ENCODE measurements at regions not wholly inside any gene's neighbourhood (a gene's known extent, or its start where the extent isn't known, plus 50 kb on each side); places are given as distances from the start of the nearest gene placed in this dataset.
A peak's percentile ranks its signal among the peaks of the same experiment; 100 is the strongest.
"Not testable (repeated sequence)": the region's sequence is repeated elsewhere in the genome, so short reads cannot be mapped to it uniquely, and the experiment has no call there.

- DNase-seq (ENCODE audit: low read depth) = no peak
Observed at GRCh38 chr1:25021591-25022215, 91.6 kb upstream of the RUNX3 start.

- no peak for DNase-seq (ENCODE audit: low read depth)
Observed at GRCh38 chr1:25020851-25021590, 90.9 kb upstream of the RUNX3 start.

GRCh38 chr1:25020173-25020845 is 90.2 kb upstream of the RUNX3 start:
- no peak for DNase-seq (ENCODE audit: low read depth)

- no peak for DNase-seq (ENCODE audit: low read depth)
Observed at GRCh38 chr1:25019337-25020172, 89.5 kb upstream of the RUNX3 start.

GRCh38 chr1:25018943-25019336 is 88.9 kb upstream of the RUNX3 start:
- no peak for DNase-seq (ENCODE audit: low read depth)

DNA sequence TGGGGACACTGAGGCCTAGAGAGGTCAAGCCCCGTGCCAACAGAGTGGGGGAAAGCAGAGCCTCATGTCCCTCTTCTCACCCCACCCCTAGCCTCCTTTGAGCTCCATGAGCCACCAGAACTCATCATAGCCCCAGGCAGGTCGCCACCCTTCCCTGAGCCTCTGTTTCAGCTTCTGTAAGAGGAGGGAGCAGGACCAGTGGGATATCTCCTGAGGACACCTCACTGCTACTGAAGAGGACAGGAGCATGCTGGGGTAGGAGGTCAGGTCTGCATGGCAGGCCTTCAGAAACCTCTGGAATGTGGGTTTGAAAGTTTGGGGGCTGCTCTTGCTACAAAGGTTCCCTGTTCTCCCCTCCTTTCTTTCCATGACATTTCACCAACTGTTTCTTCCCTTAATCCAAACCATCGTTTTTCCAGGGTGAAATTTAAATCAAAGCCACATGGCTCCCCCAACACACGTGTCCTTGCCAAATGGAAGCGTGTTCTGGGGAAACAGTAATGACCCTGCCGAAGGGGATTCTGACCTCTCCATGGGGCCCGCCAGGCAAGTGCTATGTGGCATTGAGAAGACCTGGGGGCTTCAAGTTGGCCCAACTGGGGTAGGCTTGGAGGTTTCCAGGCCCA is 88.1 kb upstream of the RUNX3 start:
- no peak for DNase-seq (ENCODE audit: low read depth)

DNA sequence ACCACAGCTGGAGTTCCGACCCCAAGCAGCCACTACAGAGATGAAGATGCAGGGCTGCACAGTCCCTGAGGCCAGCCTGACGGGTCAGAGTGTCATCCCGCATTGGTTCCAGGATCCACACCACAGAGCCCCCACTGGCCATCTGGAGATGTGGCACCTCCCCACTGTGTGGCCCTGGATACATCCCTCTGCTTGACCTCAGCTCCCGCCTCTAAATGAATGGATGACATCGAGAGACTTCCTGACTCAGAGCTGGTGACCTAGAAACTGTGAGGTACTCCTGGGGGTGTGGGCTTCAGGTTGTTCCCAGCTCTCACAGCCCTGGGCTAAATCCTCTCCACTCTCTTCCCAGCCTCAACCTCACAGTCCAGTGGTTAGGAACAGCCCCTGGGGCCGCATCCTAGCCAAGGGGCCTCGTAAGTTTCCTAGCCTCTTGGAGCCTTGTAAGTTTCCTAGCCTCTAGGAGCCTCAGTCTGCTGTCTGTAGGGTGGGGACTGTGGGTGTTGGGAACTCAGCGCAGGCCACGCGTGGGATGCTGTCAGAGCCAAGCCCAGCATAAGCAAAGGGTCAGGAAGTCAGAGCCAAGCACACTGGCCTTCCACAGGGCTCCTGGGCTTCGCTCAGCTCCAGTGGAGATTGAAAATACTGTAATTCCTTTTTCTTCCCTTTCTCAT is 87.5 kb upstream of the RUNX3 start:
- DNase-seq (ENCODE audit: low read depth) = no peak

- no peak for DNase-seq (ENCODE audit: low read depth)
Observed at GRCh38 chr1:25012966-25013962, 83.2 kb upstream of the RUNX3 start.

- no peak for DNase-seq (ENCODE audit: low read depth)
Observed at GRCh38 chr1:25011943-25012638, 82.0 kb upstream of the RUNX3 start.

DNA sequence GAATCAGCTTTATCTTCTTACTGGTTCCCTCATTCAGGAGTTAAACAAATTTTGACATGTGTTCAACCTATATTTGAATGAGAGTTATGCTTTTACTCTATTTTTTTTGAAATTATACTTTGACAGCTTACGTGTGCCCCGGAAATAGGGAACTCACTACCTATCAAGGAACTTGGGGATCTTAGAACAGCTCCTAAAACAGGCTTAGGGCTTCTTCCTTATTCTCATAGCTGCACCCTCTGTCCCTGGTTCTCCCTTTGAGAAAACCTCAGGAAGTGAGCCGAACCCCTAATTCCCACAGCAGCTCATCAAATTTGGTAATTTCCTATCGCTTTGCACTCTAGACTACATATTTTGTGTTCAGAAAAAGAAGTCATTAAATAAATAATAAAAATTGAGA is 81.2 kb upstream of the RUNX3 start:
- DNase-seq (ENCODE audit: low read depth) = no peak

GRCh38 chr1:25009671-25010262 is 79.7 kb upstream of the RUNX3 start:
- no peak for DNase-seq (ENCODE audit: low read depth)

- no peak for DNase-seq (ENCODE audit: low read depth)
Observed at GRCh38 chr1:25008192-25008485, 78.1 kb upstream of the RUNX3 start.

DNA sequence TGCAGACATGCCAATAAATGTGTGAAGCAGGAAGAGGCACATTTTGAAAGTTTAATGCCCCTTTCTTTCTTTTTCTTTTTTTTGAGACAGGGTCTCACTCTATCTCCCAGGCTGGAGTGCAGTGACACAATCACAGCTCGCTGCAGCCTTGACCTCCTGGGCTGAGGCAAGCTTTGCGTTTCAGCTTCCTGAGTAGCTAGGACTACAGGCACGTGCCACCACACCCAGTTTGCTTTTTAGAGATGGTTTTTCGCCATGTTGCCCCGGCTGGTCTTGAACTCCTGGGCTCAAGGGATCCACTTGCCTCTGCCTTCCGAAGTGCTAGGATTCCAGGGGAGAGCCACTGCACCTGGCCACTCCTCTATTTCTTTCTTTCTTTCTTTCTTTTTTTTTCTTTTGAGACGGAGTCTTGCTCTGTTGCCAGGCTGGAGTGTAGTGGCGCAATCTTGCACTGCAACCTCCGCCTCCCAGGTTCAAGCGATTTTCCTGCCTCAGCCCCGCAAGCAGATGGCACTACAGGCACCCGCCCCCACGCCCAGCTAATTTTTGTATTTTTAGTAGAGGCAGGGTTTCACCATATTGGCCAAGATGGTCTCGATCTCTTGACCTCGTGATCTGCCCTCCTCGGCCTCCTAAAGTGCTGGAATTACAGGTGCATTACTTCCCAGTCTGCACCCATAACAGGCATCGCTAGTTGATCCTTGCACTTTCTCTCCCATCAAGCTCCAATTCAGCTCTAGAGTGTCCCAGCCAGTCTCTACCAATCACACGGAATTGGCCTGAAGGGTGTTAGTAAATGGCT is 77.5 kb upstream of the RUNX3 start:
- not testable (repeated sequence) for DNase-seq (ENCODE audit: low read depth)

GRCh38 chr1:25006770-25007169 is 76.7 kb upstream of the RUNX3 start:
- peak; percentile 6 for DNase-seq (ENCODE audit: low read depth)

DNA sequence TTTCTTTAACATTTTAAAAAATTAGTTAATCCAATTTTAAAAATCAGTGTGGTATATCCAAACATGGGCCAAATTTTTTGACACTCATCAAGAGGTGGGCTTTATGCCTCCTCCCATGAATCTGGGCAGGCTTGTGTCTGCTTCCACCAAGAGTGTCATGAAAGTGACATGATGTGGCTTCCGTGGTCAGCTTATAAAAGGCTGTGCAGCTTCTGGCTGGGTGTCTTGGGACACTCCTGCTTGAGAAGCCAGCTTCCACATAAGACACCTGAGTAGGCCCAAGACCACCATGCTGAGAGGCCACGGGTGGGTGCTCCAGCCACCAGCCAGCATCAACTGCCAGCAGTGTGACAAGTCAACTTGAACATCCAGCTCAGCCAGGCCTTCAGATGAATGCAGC is 74.3 kb upstream of the RUNX3 start:
- DNase-seq (ENCODE audit: low read depth) = no peak

- DNase-seq (ENCODE audit: low read depth) = no peak
Observed at GRCh38 chr1:25003457-25004190, 73.5 kb upstream of the RUNX3 start.

GRCh38 chr1:25003000-25003399 is 72.9 kb upstream of the RUNX3 start:
- no peak for DNase-seq (ENCODE audit: low read depth)
